Stimulated activated CD8-positive, alpha-beta memory T cell treated with anti-CD3 and anti-CD28 coated beads, Interleukin-7, amount 100 ng/mL, for 4 hours (primary cell): ENCODE measurements at regions not wholly inside any gene's neighbourhood (a gene's known extent, or its start where the extent isn't known, plus 50 kb on each side); places are given as distances from the start of the nearest gene placed in this dataset.
A peak's percentile ranks its signal among the peaks of the same experiment; 100 is the strongest.

Experiments
- DNase-seq, 2 donors: peaks; one replicate each; pipeline ENCODE4 v3.0.0-alpha.2; 2020; ENCODE audit warnings: low read depth in 2 of 2

DNA sequence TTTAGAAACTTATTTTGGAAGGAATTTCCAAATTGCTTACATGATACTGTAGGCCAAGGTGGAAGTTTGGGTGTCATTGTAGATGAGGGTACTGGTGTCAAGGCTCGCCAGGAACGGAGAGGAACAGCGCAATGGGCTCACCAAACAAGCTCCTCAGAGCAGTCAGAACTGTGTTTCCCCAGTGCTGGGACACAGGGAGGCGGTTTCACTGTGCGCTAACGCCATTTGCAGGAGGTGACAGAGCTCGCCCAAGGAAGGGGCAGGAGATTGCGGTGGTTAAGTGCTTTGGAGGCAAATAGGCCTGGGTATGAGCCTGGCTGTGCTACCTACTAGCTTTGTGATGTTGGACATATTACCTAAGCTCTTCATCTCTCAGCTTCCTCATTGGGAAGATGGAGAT, 57.3 kb downstream of the HHEX start:
- DNase-seq: no peak

DNA sequence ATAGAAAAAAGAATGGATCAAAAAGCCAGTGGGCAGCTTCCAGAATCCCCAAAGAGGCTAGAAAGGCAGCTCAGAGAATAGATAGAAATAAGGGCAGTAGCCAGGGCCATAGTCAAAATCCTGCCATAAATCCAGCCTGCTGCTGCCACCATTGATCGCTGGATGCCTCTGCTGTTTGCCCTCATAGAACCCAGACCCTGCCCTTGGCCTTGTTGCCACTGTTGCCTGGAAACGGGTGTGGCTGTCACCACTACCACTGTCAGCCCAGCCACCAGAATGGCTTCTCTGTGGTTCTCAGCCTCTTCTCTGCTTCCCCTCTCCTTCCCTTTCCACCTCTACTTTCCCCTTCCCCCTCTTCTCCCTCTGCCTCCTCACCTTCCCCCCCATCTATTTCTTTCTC, 57.8 kb downstream of the HHEX start:
- DNase-seq: peak in 1 of 2 donors; percentile 23

DNA sequence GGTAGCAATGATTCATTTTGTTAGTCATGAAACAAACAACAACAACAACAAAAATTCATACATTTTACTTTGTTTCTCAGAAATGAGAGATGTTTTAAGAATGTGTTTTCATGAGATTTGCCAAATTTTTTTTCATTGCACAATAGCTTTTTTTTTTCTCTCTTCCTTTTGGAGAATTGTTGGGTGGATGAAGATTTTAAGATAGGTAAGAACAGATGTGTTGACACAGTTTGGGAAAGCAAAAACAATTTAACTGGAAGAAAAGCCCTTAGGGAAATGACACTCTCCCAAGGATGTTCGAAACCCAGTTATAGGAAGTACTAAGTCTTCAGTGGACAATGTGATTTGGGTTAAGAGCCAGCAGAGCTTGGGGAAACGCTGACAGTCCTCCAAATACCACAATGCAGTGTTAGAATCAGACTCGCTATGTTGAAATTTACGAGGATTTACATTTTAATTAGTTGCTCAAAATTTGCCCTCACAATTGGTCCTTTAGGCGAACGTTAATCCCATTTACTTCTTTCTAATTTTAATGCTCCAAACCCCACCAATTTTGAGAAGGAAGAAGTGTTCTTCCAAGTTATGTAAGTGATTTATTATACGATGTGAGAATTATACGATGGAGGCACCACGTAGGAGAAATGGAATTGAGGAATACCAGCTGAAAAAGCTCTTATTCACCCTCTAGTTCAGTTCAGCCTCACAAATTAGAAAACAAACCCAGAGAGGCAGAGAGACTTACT, 61.2 kb downstream of the HHEX start:
- no peak for DNase-seq

DNA sequence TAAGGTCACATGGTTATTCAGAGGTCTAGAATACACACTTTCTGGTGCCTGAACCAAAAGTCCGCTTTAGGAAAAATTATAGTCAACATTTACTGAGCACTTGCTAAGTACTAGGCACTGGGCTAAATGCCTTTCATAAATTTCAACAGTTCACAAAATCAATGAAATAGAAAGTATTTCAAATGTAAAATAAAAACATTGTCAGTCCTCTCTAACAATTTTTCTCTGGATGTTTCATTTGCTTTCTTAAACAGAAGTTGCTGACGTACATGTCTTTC, 61.7 kb downstream of the HHEX start:
- no peak for DNase-seq

DNA sequence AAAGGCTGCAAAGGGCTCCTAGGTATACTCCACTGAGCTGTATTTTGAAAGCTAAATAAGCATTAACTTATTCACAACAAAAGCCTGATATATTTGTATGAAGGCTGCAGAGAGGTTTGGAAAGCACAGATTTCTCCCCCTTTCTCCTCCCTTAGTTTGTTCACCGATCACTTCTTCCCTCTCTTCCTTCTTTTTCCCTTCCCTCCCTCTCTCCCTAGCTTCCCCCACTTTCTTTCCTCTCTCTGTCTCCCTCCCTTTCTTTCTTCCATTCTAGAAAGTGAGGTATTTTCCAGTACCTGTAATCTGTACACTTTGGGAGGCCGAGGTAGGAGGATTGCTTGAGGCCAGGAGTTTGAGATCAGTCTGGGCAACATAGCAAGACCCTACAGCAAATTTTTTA, 62.1 kb downstream of the HHEX start:
- DNase-seq: no peak

DNA sequence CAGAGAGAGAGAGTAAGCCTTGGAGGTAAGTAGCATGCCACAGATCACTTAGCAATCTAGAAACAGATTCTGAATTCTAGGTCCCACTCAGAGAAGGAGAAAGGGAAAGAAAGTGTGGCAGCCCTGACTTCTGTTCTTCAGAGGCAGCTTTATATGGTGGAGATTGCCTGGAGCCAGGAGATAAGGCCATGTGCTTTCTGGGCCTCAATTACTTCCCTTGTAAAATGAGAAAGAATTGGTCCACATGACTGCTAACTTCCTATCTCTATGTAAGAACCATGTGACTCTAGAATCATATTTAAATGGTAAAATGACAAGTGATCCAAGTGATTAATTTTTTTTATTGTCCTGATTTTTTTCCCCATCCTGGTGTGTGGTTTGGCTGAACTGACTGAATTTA, 64.1 kb downstream of the HHEX start:
- DNase-seq: no peak

DNA sequence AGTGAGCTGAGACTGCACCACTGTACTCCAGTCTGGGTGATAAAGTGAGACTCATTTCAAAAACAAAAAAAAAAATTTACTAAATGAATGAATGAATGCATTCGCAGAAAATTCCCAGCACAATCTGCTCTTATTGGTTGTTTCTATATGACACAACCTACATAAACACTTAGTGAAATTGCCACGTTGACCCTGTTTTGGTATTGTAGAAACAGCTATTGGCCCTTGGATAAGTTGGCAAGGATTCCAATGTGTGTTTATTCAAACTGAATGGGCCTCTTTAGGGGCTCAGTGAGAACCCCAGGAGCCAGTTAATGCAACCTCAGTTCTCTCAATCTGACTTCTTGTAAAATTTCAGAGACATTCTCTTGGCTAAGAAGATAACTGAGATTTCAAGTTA, 66.0 kb downstream of the HHEX start:
- no peak for DNase-seq

DNA sequence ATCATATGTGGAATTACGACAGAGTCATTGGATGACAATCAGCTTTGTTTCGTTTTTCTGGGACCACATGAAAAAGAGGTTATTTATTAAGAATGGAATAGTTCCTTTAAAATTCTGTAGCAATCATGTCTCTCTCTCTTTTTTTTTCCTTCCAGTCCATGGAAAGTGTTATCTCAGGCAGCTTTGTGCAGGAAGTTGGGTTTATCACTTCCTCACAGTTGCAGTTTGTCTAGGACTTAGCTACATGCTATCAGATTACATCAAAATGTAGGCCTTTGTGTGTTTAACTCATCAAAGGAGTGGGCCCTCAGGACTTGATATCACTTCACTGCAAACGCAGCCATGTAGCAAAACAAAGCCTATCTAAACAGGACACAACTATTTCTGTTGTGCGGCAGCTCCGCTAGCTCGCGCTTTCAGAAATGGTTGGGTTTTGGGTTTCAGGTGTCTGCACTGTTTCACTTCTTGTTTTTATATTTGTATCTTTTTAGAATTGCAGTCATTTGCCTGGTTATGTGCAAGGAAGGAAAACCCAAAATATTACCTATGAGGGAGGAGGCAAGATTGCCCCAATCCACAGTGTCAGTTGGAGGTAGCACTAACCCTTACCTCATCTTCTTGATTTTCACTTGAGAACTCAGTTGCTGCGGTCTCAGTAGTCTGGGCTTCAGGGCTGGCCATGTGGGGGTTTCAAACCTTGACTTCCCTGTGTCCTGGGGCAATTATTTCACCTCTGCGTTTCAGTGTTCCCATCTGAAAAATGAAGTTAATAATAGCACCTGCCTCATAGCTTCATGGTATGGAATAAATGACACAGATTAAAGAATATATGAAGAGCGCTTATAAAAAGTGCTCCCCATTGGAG, 66.7 kb downstream of the HHEX start:
- no peak for DNase-seq

DNA sequence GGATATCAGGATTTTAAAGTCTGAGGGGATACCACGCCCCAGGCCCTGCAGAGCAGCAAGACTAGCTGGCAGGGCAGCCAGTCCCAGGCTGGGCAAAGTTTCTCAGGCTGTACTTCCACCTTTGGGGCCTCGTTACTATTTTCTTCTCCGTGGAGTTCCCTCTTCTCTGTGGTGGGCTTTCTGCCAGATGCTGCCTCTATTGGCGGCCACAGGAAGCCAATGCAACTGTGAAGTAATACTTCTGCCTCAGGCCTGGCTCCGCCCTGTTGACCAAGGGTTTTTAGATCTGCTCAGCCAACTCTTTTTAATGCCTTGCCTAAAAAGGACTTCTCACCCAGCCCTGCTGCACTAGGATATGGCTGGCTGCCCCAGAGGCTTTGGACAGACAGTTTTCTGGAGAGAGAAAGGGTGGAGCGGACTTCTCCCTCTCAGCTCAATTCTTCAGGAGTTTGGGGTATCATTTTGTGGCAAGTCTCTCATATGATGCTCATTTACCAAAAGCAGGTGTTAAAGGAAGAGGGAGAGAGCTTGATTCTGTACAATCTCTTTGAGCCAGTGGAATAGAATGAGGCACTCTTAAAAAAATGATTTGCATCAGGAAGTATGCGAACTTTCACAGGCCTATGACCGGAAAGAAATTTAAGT, 67.4 kb downstream of the HHEX start:
- no peak for DNase-seq

DNA sequence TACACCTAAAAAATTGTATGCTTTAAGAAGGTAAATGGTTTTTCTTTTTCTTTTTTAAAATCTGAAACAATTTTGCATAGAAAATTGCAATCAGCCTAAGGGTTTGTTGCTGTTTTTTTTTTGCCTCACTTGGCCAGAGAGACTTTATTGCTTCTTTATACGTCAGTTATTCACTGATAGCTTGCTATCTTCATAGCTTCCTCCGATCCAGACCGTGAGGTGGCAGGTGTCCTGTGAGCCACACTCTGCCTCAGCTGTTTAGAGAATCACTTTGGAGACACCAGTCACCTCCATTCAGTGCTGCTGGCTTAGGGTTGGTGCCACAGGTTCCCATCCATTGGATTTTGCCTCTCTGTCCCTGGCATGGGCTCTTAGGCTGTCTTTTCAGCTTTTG, 68.0 kb downstream of the HHEX start:
- DNase-seq: no peak

DNA sequence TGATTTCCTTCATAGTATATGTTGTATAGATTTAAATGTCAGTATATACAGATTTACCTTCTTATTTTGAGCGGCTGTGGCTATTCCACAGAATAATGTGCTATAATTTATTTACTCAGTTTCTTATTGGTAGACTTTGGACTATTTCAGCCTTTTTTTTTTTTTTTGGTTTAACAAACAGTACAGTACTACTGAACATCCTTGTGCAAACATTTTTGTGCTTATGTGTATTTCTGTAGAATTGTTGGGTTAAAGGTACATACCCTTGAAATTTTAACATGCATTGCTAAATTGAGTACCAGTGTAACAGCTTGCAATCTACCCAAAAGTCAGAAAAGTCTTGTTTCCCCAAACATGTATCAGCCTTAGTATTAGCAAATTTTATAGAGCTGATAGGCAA, 68.8 kb downstream of the HHEX start:
- no peak for DNase-seq

DNA sequence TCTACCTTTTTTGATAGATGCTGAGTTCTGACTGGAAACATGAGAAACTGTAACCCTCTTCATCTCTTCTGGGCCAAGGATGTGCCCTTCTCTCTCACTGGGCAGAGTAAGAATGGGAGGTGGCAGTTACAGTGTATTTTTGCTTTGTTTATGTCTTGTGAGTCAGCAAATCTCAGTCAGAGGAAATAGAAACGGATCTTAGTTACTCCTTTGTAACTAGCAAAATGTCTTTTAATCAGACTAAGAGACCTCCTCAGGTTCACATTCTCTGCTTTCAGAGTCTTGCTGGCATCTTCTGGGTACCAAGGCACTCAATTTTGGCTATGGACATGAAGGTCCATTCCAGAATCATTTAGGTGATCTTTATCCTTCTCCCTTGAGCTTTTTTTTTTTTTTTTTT, 70.9 kb downstream of the HHEX start:
- DNase-seq: no peak

DNA sequence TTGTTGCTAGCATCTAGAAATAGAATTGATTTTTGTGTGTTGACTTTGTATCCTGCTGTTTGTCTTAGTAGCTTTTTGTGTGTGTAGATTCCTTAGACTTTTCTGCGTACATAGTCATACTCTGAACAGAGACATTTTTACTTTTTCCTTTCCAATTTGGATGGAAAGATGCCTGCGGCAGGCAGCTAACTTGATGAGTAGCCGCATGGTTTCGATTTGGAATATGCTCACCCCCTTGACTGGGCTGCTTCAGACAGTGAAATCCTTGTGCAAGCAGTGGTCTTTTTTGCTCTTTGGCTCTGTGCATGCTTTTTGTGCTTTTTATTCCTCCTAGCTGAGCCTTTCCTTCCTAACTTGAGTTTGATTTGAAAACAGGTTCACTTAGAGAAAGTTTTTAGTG, 71.8 kb downstream of the HHEX start:
- no peak for DNase-seq

DNA sequence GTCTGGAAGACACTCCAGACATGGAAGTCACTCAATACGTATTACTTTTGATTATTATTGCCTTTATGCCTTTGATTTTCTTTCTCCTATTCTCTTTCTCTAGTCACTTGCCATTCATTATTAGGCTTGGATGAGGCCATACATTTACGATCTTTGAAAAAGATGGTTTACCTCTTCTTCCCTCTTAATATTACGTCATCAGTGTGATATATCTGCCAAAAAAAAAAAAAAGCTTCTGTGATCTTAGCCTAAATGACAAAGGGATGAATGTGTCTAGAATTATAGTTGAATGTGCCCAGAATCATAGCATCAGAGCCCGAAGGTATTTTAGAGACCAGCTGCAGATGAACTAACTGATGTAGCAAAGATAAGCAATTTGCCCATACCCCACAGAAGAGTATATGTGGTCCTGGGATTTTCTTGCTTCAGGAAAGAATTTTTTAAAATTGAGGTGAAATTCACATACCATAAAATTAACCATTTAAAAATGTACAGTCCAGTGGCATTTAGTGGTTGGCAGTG, 73.9 kb downstream of the HHEX start:
- DNase-seq: no peak

DNA sequence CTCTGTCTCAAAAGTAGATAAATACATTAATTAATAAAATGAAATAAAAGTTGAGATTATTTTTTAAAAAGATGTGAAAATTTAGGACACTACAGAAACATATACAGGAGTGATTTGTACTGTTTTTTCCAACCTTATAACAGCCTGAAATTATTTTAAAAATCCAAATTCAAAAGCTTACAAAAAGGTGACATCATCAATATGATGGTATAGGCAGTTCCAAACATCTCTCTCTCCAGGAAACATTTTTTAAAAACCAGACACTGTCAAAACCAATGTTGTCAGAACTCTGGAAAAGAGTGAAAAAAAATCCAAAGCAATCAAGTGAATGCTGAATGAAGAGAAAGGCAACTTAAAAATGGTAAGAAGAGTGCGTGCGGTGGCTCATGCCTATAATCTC, 76.7 kb downstream of the HHEX start:
- no peak for DNase-seq

DNA sequence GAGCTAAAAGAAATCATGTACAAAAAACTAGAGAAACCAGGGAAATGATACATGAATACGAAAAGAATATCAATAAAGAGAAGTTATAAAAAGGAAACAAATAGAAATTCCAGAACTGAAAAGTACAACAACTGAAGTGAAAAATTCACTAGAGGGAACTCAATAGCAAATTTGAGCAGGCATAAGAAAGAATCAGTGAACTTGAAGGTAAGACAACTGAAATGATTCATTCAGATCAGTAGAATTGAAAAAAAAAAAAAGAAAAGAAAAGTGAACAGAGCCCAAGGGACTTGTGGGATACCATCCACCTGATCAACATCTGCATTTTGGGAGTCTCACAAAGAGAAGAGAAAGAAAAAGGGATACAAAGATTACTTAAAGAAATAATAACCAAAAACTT, 78.3 kb downstream of the HHEX start:
- DNase-seq: no peak

DNA sequence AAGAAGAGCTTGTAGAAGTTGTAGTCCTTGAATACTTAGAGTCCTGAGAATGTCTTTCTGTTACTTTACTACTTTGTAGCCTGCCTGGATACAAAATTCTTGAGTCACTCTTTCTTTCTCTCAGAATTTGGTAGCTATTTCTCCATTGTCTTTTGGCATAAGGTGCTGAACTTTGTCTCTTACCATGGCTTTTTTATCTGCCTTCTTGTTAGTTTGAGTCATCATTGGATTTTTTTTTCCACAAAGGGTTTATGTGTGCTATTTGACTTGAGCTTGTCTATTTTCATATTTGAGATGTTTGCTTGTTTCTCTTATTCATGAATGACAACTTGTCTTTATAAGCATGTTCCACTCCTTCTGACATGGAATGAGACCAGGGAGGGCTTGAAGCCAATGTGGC, 74.5 kb upstream of the EXOC6 start:
- no peak for DNase-seq

DNA sequence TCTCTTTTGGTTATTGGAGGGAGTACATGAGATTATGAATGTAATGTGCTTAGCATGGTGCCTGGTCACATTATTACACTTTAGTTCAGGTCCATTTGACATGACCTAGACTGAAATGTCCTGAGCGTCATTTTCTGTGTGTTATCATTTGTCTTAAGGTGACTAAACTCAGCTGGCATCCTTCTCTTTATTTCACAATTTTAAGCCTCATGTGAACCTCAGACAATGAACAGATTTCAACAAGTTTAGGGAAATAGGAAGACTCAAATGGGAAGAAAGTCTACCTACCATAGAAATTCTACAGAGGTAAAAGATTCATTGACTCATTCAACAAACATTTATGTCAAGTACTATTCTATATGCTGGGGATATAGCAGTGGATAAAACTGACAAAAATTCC, 70.2 kb upstream of the EXOC6 start:
- no peak for DNase-seq

DNA sequence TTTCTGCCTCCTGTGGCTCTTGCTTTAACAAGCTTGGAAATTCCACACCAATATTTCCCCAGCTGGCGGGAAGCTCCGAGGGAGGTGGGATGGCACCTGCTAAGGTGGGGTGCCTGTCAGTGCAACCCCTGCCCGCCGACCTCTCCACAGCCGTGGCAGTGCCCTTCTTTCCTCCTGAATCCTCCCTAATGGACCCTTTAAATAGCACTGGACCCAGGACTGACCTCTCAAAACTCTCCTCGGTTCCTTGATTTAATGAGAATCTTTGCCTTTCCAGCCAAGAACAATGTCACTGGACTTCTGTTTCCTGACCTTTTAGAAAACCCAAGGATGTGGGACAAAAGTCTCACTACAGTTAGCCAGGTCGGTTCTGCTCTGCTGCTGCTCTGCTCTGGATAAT, 63.2 kb upstream of the EXOC6 start:
- no peak for DNase-seq

DNA sequence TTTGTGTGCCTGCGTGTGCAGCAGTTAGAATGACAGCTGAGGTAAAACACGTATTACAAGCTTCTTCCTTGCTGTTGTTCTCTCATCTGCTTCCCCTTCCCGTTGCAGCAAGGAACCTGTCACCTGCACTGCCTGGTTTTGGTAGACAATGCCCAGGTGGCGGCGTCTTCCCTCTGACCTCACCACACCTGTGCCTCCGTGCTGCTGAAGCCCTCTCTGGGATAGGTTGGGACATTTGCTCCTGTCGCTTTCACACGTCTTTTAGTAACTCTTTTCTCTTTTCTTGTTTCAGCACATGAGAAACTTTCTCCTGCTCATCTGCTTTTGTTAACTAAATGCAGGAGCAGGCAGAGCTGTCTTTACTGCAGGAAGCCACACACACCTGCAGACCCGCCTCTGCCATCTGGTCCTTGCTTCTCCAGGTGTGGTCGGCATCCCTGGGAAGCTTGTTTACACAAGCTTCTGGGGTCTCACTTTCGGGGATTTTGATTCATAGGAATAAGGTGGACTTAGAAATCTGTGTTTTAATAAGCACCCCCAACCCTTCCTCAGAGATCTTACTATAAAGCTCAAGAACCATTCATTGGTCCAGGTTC, 60.7 kb upstream of the EXOC6 start:
- DNase-seq: no peak

DNA sequence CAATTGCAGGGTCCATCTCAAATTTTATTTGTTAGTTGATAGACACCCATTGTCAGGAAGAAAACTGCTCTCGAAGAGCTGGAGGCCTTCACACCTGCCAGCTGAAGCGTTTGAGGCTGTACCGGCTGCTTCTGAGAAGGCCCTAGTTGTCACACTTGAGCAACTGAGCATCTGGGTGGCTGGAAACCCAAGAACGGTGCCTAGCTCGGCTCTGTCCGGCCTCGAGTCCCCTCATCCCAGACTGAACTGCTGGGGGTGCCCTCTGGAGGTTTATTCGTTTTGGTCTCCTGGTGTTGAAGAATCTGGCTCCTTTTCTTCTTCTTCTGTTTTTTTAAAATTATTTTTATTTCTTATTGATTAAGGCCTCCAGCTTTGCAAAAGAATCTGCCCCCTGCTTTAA, 59.3 kb upstream of the EXOC6 start:
- no peak for DNase-seq

DNA sequence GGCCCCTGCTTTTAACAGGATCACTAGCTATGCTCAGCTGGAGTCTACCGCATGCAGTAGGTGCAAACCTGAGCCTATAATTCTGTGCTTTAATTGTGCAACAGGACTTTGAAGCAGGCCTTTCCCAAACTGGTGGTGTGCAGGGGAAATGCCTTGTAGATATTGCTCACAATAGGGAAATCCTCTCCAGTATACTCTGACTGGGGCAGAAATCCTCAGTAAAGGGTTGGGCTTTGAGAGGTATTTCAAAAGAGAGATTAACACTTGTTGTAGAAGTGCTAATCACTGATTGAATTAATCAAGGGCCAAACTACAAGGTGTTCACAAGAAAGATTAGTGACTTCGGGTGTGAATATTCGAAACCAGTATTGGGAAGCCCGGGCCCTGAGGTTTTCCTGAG, 58.5 kb upstream of the EXOC6 start:
- no peak for DNase-seq

DNA sequence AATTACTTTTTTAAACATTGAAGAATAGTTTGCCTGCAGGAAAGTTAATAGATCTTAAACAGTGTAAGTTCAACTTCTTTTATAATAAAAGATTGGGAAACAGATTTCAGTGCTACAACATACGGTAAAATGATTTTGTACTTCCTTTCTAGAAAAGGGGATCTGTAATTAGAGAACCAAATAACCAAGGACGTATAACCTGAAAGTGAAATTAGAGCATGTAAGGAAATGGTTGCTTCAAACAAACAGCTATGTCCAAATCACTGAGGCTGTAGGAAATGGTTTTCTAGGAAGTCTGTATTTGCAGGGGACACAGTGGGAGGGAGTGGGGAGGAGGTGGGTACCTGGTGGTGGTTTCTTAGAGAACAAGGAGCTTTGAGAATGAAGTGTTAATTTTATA, 57.9 kb upstream of the EXOC6 start:
- DNase-seq: no peak
